NT2/D1 (cell line): ENCODE measurements at regions not wholly inside any gene's neighbourhood (a gene's known extent, or its start where the extent isn't known, plus 50 kb on each side); places are given as distances from the start of the nearest gene placed in this dataset.

Experiments used
- SUZ12 ChIP-seq: IDR thresholded peaks from 2 replicates; pipeline ENCODE4 v1.6.1; 2011; ENCODE audit not compliant: insufficient read length, insufficient read depth; ENCODE audit errors: extremely low read depth
- YY1 ChIP-seq: IDR thresholded peaks from 2 replicates; pipeline ENCODE4 v1.6.1; 2011; ENCODE audit not compliant: insufficient read length, insufficient read depth
- ZNF274 ChIP-seq: IDR thresholded peaks from 2 replicates; pipeline ENCODE4 v1.6.1; 2011; ENCODE audit warnings: mild to moderate bottlenecking, low read depth, low read length

- no peak for TF ChIP-seq ZNF274
- TF ChIP-seq SUZ12: no peak
- no peak for TF ChIP-seq YY1
Observed at GRCh38 chr5:54870271-54870670, 115.1 kb downstream of the ESM1 start.
